ENCODE measurements at regions not wholly inside any gene's neighbourhood (a gene's known extent, or its start where the extent isn't known, plus 50 kb on each side); places are given as distances from the start of the nearest gene placed in this dataset.

DNA sequence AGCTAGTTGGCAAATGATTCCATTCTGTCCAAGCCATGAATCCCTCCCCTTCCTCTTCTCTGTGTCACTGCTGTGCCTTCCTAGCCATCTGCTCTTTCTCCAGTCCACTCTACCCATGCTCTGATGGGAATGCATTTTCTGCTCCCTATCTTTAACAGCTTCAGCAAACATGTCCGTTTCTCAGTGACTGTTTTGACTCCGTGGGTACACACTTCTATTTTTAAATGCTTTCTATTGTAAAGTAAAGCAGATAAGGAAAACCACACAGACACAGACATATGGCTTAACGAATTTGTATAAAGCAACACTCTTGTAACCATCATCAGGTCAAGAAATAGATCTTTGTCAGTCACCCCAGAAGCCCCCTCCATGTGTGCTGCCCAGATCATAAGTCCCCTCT lies 72.4 kb upstream of the KLHL13 start:
- Histone ChIP-seq H3K4ac (ENCODE audit: low read depth, low read length) (no peak overlapping the region), H3K79me1 (ENCODE audit: low read depth in 1 of 2, low read length in 2 of 2) (no peaks in the 10 kb centered on the region), H2BK5ac (ENCODE audit: low read depth, low read length, poor library complexity, severe bottlenecking) (no peak overlapping the region), H4K20me1 (ENCODE audit: insufficient read depth, low read length) (no peaks in the 10 kb centered on the region), H3K27me3 (ENCODE audit: control insufficient read depth, insufficient read depth, low read length) (no peaks in the 10 kb centered on the region), H3K4me2 (ENCODE audit: low read depth, low read length) (no peak overlapping the region), H2AK5ac (ENCODE audit: low read depth, low read length) (no peak overlapping the region), H2AFZ (replicated peaks; ENCODE audit: low read length, poor library complexity) (no peak overlapping the region), H3K9me3 (ENCODE audit: control insufficient read depth, insufficient read depth, low read length) (no peaks in the 10 kb centered on the region), H2BK15ac (ENCODE audit: low read depth, low read length) (no peak overlapping the region), H3K4me1 (ENCODE audit: control insufficient read depth, insufficient read depth, low read length) (no peaks in the 10 kb centered on the region), H3K36me3 (ENCODE audit: control insufficient read depth, insufficient read depth, low read length) (no peaks in the 10 kb centered on the region), H4K91ac (ENCODE audit: insufficient read depth, low read depth, low read length) (no peak overlapping the region), H3K18ac (ENCODE audit: low read depth, low read length) (no peak overlapping the region), H4K5ac (ENCODE audit: low read depth, low read length) (no peak overlapping the region), H4K8ac (ENCODE audit: low read depth in 2 of 2, low read length in 2 of 2) (no peak overlapping the region), H3K4me3 (ENCODE audit: insufficient read depth, low read depth, low read length) (no peak overlapping the region), H3K56ac (ENCODE audit: extremely low read depth, insufficient read depth, low read length) (no peak overlapping the region), H2BK20ac (ENCODE audit: low read depth, low read length) (no peak overlapping the region), H2BK120ac (ENCODE audit: low read depth, low read length) (no peak overlapping the region), H2AK9ac (replicated peaks; ENCODE audit: low read depth, low read length, poor library complexity) (no peak overlapping the region), H3K23ac (ENCODE audit: low read depth, low read length) (no peak overlapping the region), H3K9me1 (ENCODE audit: insufficient read depth, low read length) (no peaks in the 10 kb centered on the region), H3K27ac (ENCODE audit: insufficient read depth, low read length) (no peak overlapping the region), H3K14ac (replicated peaks; ENCODE audit: low read depth, low read length) (no peak overlapping the region), H3K9ac (ENCODE audit: low read depth, low read length) (no peak overlapping the region)
- TF ChIP-seq CEBPB (IDR thresholded peaks at IDR 0.05; ENCODE audit: low read depth, low read length): no peak
- no peak for ATAC-seq (ENCODE audit: low read depth)
- intact Hi-C loops (cut with micrococcal nuclease) (no loop called here), in situ Hi-C loops (cut with MboI; ENCODE audit: low sequenced_read_pairs) (no loop called here), dilution Hi-C loops (cut with HindIII; ENCODE audit: low sequenced_read_pairs, unreplicated experiment) (no loop called here)
- WGBS, 2 experiments (ENCODE audit: extremely low coverage in 2 of 2, insufficient read length in 1 of 2): 0% methylated on average over 1 of the region's 3 CpGs; no CpG with 5 or more reads in 1 of the 2 experiments
- ChIA-PET CTCF (no interaction called here), POLR2A (ENCODE audit: unreplicated experiment) (no interaction called here)
- BruUV-seq (replicated peaks): no TSS peak
- DNase-seq: no peak

Data from IMR-90 (cell line).